ENCODE measurements at regions not wholly inside any gene's neighbourhood (a gene's known extent, or its start where the extent isn't known, plus 50 kb on each side); places are given as distances from the start of the nearest gene placed in this dataset.

- TF ChIP-seq, protein P1, sequence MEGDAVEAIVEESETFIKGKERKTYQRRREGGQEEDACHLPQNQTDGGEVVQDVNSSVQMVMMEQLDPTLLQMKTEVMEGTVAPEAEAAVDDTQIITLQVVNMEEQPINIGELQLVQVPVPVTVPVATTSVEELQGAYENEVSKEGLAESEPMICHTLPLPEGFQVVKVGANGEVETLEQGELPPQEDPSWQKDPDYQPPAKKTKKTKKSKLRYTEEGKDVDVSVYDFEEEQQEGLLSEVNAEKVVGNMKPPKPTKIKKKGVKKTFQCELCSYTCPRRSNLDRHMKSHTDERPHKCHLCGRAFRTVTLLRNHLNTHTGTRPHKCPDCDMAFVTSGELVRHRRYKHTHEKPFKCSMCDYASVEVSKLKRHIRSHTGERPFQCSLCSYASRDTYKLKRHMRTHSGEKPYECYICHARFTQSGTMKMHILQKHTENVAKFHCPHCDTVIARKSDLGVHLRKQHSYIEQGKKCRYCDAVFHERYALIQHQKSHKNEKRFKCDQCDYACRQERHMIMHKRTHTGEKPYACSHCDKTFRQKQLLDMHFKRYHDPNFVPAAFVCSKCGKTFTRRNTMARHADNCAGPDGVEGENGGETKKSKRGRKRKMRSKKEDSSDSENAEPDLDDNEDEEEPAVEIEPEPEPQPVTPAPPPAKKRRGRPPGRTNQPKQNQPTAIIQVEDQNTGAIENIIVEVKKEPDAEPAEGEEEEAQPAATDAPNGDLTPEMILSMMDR (conservative IDR thresholded peaks at IDR 0.05), result no peak
- H3K27ac ChIP-seq, result no peak overlapping the region
Measured at GRCh38 chr4:81634766-81635549, 163.3 kb upstream of the RASGEF1B start.

- no peak overlapping the region for H3K27ac ChIP-seq
- TF ChIP-seq, protein P1 (conservative IDR thresholded peaks at IDR 0.05), result no peak
Measured at GRCh38 chr4:81634165-81634564, 162.5 kb upstream of the RASGEF1B start.

DNA sequence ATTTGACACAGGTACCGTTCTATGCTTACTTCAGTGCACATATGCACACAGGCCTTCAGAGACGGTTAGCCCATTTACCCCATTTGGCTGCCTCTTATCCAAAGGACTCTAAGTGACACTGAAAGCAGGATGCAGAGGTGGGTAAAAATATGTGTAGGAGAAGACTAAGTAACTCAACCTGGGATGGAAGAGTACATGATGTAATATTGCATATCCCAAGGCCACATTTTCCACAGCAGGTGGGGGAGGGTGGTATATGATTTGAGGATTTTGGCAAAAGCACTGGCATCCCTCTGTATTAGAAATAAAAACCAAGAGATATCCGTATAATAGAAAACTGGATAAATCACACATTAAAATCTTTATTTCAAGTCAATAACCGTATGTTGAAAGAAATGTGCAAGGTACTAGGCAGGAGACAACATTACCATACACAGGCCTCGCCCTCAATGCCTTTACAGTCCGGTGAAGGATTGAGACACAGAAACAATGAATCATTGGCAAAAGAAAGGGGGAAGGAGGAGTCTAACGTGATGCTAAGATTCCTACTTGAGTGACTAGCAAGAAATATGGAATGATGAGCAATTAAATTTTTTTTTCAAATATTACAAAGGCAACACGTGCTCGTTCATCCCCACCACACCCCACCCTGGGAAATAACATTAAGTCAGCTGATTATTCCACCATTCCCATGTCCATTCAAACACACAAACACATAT lies 161.0 kb upstream of the RASGEF1B start:
- H3K27ac ChIP-seq, result no peak overlapping the region
- TF ChIP-seq, protein P1 (conservative IDR thresholded peaks at IDR 0.05), result no peak

DNA sequence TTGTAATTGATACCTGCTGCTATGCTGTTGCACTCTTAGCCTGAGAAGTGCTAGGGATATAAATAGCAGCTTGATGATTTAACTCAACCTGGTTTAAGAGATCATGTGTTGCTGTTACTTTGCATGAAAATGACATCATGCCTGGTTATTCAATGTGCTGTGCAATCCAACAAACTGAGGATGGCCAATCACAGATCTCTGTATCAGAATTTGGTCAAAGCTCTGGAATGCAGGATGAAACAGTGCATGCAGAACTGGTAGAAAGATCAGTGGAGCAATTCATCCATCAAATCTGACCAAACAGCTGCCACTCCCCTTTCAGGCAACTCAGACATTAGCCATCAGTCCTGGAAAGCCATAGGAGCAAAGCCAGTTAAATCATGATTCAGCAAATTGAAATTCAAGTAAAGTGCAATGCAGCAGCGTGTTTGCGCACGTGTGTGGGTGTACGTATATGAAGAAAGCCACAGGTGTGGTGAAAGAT lies 160.3 kb upstream of the RASGEF1B start:
- TF ChIP-seq, protein P1 (conservative IDR thresholded peaks at IDR 0.05), result no peak
- no peak overlapping the region for H3K27ac ChIP-seq

- TF ChIP-seq, protein P1 (conservative IDR thresholded peaks at IDR 0.05), result no peak
- no peak overlapping the region for H3K27ac ChIP-seq
Measured at GRCh38 chr4:81629366-81629765, 157.7 kb upstream of the RASGEF1B start.

- TF ChIP-seq, protein P1 (conservative IDR thresholded peaks at IDR 0.05), result no peak
- no peak overlapping the region for H3K27ac ChIP-seq
Measured at GRCh38 chr4:81628489-81628888, 156.8 kb upstream of the RASGEF1B start.

DNA sequence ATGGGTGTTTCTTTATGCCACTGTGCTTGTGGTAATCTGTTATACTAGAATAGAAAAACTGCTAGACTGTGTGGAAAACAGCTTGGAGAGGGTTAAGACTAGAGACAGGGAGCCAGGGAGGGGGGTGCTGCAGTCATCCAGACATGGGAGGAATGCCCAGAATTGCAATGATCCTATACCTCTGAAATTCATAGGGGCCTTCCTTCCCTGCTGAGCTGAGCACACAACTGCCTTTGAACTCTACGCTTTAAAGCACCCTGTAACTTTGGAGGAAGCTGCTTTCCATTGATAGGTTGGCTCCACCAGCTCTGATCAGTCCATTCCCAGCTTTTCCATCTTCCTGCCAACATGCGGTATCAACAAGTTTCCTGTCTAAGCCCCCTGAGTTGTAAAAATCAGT lies 155.9 kb upstream of the RASGEF1B start:
- H3K27ac ChIP-seq, result no peak overlapping the region
- TF ChIP-seq, protein P1 (conservative IDR thresholded peaks at IDR 0.05), result no peak

Measured in VCaP (cell line).